SU-DHL-6 (cell line): ENCODE measurements at regions not wholly inside any gene's neighbourhood (a gene's known extent, or its start where the extent isn't known, plus 50 kb on each side); places are given as distances from the start of the nearest gene placed in this dataset.

Source experiments
- CTCF ChIP-seq: fragments of 200-600 bp; sonication (generic); IDR thresholded peaks from one replicate; pipeline ENCODE4 v1.5.1; 2017; ENCODE audit warnings: antibody characterized with exemption, mild to moderate bottlenecking, low read length, moderate library complexity; ENCODE audit not compliant: insufficient read depth, poor library complexity, severe bottlenecking
- EZH2phosphoT487 ChIP-seq: fragments of 200-600 bp; sonication (generic), shearing (Covaris generic); conservative IDR thresholded peaks from 2 replicates; pipeline ENCODE4 v1.6.1; 2018; ENCODE audit warnings: mild to moderate bottlenecking, antibody characterized with exemption, low read length, moderate library complexity, mixed read lengths

- TF ChIP-seq CTCF (no peak), EZH2phosphoT487 (no peak)
These were observed 144.2 kb upstream of the STEAP4 start for GRCh38 chr7:88450874-88451273.
